Liver (tissue), 8 donors: ENCODE measurements at regions not wholly inside any gene's neighbourhood (a gene's known extent, or its start where the extent isn't known, plus 50 kb on each side); places are given as distances from the start of the nearest gene placed in this dataset.

Experiments used
- DNase-seq: peaks from one replicate; pipeline ENCODE4 v3.0.0-alpha.2; 2017; ENCODE audit warnings: low spot score
- H3K27ac ChIP-seq, 2 donors: one replicate each; pipeline ENCODE4 v1.7.0; 2013; ENCODE audit warnings: inconsistent platforms in 2 of 2, low read length in 2 of 2, control low read depth in 1 of 2, low read depth in 1 of 2, mild to moderate bottlenecking in 1 of 2
- H3K27me3 ChIP-seq, 4 donors: one replicate each; pipeline versions ENCODE4 v1.6.1 to v1.7.0; 2013; ENCODE audit warnings: low read length in 3 of 4, inconsistent platforms in 1 of 4, mild to moderate bottlenecking in 1 of 4, moderate library complexity in 1 of 4; ENCODE audit not compliant: control insufficient read depth in 4 of 4, insufficient read depth in 4 of 4
- H3K36me3 ChIP-seq, 4 donors: one replicate each; pipeline versions ENCODE4 v1.6.1 to v1.7.0; 2013; ENCODE audit warnings: low read length in 3 of 4, mild to moderate bottlenecking in 3 of 4, low read depth in 1 of 4, moderate library complexity in 1 of 4; ENCODE audit not compliant: control insufficient read depth in 4 of 4, insufficient read depth in 3 of 4
- H3K4me1 ChIP-seq, 4 donors: one replicate each; pipeline versions ENCODE4 v1.6.1 to v1.7.0; 2013; ENCODE audit warnings: low read length in 3 of 4, mild to moderate bottlenecking in 3 of 4, moderate library complexity in 1 of 4; ENCODE audit not compliant: control insufficient read depth in 4 of 4, insufficient read depth in 4 of 4
- H3K4me3 ChIP-seq, 3 donors: one replicate each; pipeline versions ENCODE4 v1.6.1 to v1.7.0; 2013; ENCODE audit warnings: low read length in 3 of 3, control low read depth in 1 of 3, low read depth in 1 of 3, mild to moderate bottlenecking in 1 of 3
- H3K9ac ChIP-seq, 2 donors: one replicate each; pipeline ENCODE4 v1.7.0; 2013; ENCODE audit warnings: low read length in 2 of 2, mild to moderate bottlenecking in 2 of 2, moderate library complexity in 2 of 2, control low read depth in 1 of 2, low read depth in 1 of 2
- H3K9me3 ChIP-seq, 4 donors: one replicate each; pipeline versions ENCODE4 v1.6.1 to v1.7.0; 2013; ENCODE audit warnings: low read length in 3 of 4; ENCODE audit not compliant: control insufficient read depth in 4 of 4
- FOXA1 ChIP-seq: IDR thresholded peaks from 2 replicates; pipeline ENCODE4 v1.6.1; 2016; ENCODE audit warnings: antibody characterized with exemption
- GABPA ChIP-seq, 2 donors: IDR thresholded peaks in 1 of 2; conservative IDR thresholded peaks in 1 of 2; 2 replicates each; pipeline ENCODE4 v1.6.1; 2016; ENCODE audit warnings: antibody characterized with exemption in 2 of 2, mild to moderate bottlenecking in 1 of 2, moderate library complexity in 1 of 2
- JUND ChIP-seq, 2 donors: IDR thresholded peaks; 2 replicates each; pipeline ENCODE4 v1.6.1; 2016; ENCODE audit warnings: antibody characterized with exemption in 2 of 2
- MAX ChIP-seq: IDR thresholded peaks from 2 replicates; pipeline ENCODE4 v1.6.1; 2016; ENCODE audit warnings: antibody characterized with exemption
- NR2F2 ChIP-seq: IDR thresholded peaks from 2 replicates; pipeline ENCODE4 v1.6.1; 2016; ENCODE audit warnings: antibody characterized with exemption
- REST ChIP-seq: IDR thresholded peaks from 2 replicates; pipeline ENCODE4 v1.6.1; 2016; ENCODE audit warnings: antibody characterized with exemption, mild to moderate bottlenecking
- SP1 ChIP-seq: IDR thresholded peaks from 2 replicates; pipeline ENCODE4 v1.6.1; 2018; ENCODE audit warnings: antibody characterized with exemption, mild to moderate bottlenecking
- TAF1 ChIP-seq: conservative IDR thresholded peaks from 2 replicates; pipeline ENCODE4 v1.6.1; 2016; ENCODE audit warnings: antibody characterized with exemption, mild to moderate bottlenecking
- YY1 ChIP-seq: IDR thresholded peaks from 2 replicates; pipeline ENCODE4 v1.6.1; 2016; ENCODE audit warnings: antibody characterized with exemption, mild to moderate bottlenecking
- WGBS: extraction: QIAGEN DNeasy Blood & Tissue Kit; methylation state at CpG from one replicate; pipeline ENCODE4 v1.1.7; 2013; 5-methylcytosine and 5-hydroxymethylcytosine counted together
- TF ChIP-seq, protein P1 (sequence below): fragments of 150-350 bp; IDR thresholded peaks from 2 replicates; pipeline ENCODE4 v1.5.1; 2017; ENCODE audit warnings: improper control_type of control experiment, low read depth, low read length; ENCODE audit not compliant: missing input control
- donor health status: healthy.
- donor health status: healthy.
- donor health status: healthy.
- donor health status: healthy.
- donor health status: healthy.

DNA sequence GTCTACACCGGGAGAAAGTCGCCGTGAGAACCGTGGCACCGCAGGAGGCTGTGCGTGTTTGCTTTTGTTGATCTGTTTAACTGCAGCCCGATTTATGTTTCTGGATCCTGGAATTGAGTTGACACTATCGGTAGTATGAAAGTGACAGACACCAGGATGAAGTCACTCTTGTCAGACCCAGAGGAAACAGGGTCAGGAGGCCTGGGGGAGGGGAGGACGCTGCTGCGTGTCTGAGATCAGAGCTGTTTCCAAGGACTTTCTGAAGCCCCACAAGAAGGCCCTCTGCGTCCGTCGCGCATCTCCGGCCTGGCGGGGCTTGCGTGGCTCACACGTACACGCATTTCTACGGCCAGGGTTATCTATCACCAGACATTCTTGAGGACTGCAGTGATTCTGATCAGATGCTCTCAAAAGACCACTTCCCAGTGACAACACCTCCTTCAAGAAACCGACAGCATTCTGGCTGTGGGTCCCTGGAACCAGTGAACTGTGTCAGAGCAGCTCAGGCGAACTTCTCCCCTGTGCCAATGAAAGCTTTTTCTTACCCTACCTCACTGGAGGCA, 263.4 kb downstream of the ADGRD1 start (continued):
- TF ChIP-seq REST, result no peak

DNA sequence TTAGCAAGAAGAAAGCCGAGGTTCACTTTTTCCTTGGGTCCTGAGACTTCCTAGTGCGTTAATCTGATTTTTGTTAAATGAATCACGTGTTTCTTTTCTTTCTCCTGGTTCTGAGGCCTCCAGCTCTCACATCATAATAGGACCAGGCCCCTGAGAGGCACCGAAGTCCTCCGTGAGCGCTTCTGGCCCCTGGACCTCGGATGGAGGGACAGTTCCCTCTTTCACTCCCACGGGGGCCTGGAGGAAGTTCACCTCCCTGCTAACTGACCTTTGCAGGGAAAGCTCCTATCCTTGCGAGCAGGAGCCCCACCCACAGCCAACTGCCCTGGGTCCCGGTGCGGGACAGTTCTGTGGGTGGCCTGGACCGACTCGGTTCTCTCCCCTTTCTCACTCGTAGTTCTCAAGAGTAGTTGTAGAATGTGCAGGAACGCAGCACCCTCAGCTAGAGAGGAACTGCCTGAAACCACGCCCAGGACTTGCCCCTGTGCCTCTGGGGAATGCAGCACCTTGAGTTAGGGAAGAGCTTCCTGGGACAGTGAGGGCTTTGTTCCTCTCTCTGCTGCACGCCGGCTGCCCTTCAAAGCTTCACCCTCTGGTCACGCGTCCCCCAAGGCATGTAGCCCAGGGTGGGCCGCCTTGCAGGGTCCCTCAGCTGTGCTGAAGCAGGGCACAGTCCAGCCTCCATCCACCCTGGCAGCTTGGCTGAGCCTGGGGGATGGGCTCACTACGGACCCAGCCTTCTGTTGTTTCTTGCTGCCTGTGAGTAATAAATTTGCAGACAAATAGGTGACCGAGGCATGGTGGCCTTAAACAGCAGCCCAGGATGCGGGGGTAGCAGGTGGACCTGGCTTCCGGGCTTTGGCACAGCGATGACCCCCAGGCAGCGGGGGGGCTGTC, 264.6 kb downstream of the ADGRD1 start:
- WGBS, result 67% methylated on average over 27 of the region's 27 CpGs
- H3K9me3 ChIP-seq, result no peaks in the 10 kb centered on the region
- no peaks in the 10 kb centered on the region for H3K4me1 ChIP-seq
- H3K27ac ChIP-seq, result no peak overlapping the region
- no peaks in the 10 kb centered on the region for H3K36me3 ChIP-seq
- TF ChIP-seq, protein P1, sequence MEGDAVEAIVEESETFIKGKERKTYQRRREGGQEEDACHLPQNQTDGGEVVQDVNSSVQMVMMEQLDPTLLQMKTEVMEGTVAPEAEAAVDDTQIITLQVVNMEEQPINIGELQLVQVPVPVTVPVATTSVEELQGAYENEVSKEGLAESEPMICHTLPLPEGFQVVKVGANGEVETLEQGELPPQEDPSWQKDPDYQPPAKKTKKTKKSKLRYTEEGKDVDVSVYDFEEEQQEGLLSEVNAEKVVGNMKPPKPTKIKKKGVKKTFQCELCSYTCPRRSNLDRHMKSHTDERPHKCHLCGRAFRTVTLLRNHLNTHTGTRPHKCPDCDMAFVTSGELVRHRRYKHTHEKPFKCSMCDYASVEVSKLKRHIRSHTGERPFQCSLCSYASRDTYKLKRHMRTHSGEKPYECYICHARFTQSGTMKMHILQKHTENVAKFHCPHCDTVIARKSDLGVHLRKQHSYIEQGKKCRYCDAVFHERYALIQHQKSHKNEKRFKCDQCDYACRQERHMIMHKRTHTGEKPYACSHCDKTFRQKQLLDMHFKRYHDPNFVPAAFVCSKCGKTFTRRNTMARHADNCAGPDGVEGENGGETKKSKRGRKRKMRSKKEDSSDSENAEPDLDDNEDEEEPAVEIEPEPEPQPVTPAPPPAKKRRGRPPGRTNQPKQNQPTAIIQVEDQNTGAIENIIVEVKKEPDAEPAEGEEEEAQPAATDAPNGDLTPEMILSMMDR, result no peak
- TF ChIP-seq FOXA1 (no peak), GABPA (IDR thresholded peaks at IDR 0.05 in 1 of 2, conservative IDR thresholded peaks at IDR 0.05 in 1 of 2) (no peak), JUND (IDR thresholded peaks at IDR 0.05) (no peak), MAX (no peak), TAF1 (no peak), SP1 (no peak), YY1 (no peak), NR2F2 (no peak), REST (no peak)
- H3K9ac ChIP-seq, result no peak overlapping the region
- DNase-seq, result no peak
- no peak overlapping the region for H3K4me3 ChIP-seq
- H3K27me3 ChIP-seq, result no peaks in the 10 kb centered on the region
